ENCODE measurements at regions not wholly inside any gene's neighbourhood (a gene's known extent, or its start where the extent isn't known, plus 50 kb on each side); places are given as distances from the start of the nearest gene placed in this dataset.
"Not testable (repeated sequence)": the region's sequence is repeated elsewhere in the genome, so short reads cannot be mapped to it uniquely, and the experiment has no call there.

DNA sequence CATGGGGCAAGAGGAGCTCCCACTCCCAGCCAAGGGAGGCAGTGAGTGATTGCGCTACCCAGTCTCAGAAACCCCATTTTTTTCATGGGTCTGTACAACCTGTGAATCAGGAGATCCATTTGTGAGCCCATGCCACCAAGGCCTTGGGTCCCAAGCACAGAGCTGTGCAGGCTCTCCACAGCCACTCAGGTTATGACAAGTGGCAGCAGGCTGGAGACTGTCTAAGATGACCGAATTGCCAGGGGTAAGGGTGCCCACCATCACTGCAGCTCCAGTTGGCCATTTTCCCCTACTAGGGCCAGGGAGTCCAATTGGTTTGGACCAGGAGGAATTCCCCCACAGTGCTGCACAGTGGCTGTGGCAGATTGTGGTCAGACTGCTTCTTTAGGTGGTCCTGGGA, 407.5 kb upstream of the KLHL4 start:
- no peak for DNase-seq

- DNase-seq: no peak
These were observed 376.7 kb upstream of the KLHL4 start for GRCh38 chrX:87140800-87141483.

- DNase-seq: no peak
These were observed 357.1 kb upstream of the KLHL4 start for GRCh38 chrX:87160435-87161010.

GRCh38 chrX:87167841-87168240, 349.8 kb upstream of the KLHL4 start:
- DNase-seq: no peak

GRCh38 chrX:87178009-87178408, 339.6 kb upstream of the KLHL4 start:
- not testable (repeated sequence) for DNase-seq
